ENCODE measurements at regions not wholly inside any gene's neighbourhood (a gene's known extent, or its start where the extent isn't known, plus 50 kb on each side); places are given as distances from the start of the nearest gene placed in this dataset.

DNA sequence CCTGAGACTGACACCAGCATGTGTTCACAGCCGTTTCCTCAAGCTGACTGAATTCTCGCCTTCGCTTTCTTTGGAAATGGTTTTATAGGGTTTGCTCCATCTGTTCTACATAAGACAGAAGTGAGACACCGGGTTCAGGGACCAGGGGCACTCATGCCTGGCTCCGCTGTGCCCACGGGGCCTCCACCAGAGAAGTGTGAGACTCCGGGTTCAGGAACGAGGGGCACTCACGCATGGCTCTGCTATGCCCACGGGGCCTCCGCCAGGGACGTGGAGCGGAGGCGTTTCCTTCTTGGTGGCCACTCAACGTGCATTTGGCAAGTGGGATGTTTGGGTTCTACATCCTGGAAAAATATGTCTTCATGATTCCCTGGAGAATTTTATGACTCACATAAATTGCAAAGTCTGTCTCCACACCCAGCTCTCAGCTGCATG is 106.6 kb downstream of the RNASET2 start:
- no peak overlapping the region for H2BK20ac ChIP-seq (ENCODE audit: low read depth, low read length, poor library complexity, severe bottlenecking)
- no peak for DNase-seq
- H3K4me2 ChIP-seq (ENCODE audit: insufficient read depth, insufficient read length, low read length) = no peak overlapping the region
- H3K27ac Mint-ChIP-seq = no peak overlapping the region
- H3K36me3 Mint-ChIP-seq (ENCODE audit: insufficient read depth in 1 of 3, low read depth in 3 of 3) = peaks cover 0 to 3% (median 0%) of the 10 kb centered on the region in 3 experiments; a peak in 2 of 7 replicates
- no peak overlapping the region for H2BK120ac ChIP-seq (ENCODE audit: low read depth, low read length, poor library complexity, severe bottlenecking)
- H3K4ac ChIP-seq (ENCODE audit: low read depth, low read length) = no peak overlapping the region
- H3K9me3 ChIP-seq (ENCODE audit: control insufficient read depth, low read depth, low read length) = no peaks in the 10 kb centered on the region
- H3K27me3 Mint-ChIP-seq (ENCODE audit: low read depth) = no peaks in the 10 kb centered on the region; the same call in 1 of the 2 replicates
- H2AFZ ChIP-seq (ENCODE audit: low read length) = no peak overlapping the region
- H3K27me3 ChIP-seq (ENCODE audit: insufficient read depth, low read length) = no peaks in the 10 kb centered on the region
- no peak overlapping the region for H3T11ph ChIP-seq (ENCODE audit: low read length)
- TF ChIP-seq, protein P1, sequence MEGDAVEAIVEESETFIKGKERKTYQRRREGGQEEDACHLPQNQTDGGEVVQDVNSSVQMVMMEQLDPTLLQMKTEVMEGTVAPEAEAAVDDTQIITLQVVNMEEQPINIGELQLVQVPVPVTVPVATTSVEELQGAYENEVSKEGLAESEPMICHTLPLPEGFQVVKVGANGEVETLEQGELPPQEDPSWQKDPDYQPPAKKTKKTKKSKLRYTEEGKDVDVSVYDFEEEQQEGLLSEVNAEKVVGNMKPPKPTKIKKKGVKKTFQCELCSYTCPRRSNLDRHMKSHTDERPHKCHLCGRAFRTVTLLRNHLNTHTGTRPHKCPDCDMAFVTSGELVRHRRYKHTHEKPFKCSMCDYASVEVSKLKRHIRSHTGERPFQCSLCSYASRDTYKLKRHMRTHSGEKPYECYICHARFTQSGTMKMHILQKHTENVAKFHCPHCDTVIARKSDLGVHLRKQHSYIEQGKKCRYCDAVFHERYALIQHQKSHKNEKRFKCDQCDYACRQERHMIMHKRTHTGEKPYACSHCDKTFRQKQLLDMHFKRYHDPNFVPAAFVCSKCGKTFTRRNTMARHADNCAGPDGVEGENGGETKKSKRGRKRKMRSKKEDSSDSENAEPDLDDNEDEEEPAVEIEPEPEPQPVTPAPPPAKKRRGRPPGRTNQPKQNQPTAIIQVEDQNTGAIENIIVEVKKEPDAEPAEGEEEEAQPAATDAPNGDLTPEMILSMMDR (conservative IDR thresholded peaks at IDR 0.05) = no peak
- H2BK15ac ChIP-seq (ENCODE audit: low read depth, low read length) = no peak overlapping the region
- no peak overlapping the region for H3K56ac ChIP-seq (ENCODE audit: insufficient read length, low read depth, low read length)
- H2BK12ac ChIP-seq (ENCODE audit: insufficient read length, low read depth, low read length) = no peak overlapping the region
- no peaks in the 10 kb centered on the region for H3K23me2 ChIP-seq (ENCODE audit: insufficient read length, low read depth, low read length, poor library complexity, severe bottlenecking)
- no peak overlapping the region for H2BK5ac ChIP-seq (ENCODE audit: insufficient read length, low read length)
- no peaks in the 10 kb centered on the region; the same call in 1 of the 2 replicates for H3K4me1 ChIP-seq (ENCODE audit: insufficient read depth, low read length)
- no peak overlapping the region for H4K91ac ChIP-seq (ENCODE audit: insufficient read length, low read depth, low read length)
- no peak overlapping the region for H3K4me3 Mint-ChIP-seq
- no peak overlapping the region for H2AK5ac ChIP-seq (ENCODE audit: insufficient read length, low read length)
- no peak overlapping the region for H3K27ac ChIP-seq (ENCODE audit: insufficient read length, low read depth, low read length)
- no peaks in the 10 kb centered on the region for H4K20me1 ChIP-seq (ENCODE audit: control insufficient read depth, insufficient read depth, insufficient read length)
- H3K9me3 Mint-ChIP-seq = no peaks in the 10 kb centered on the region; a peak in 1 of 5 replicates
- no peaks in the 10 kb centered on the region for H3K79me1 ChIP-seq (ENCODE audit: insufficient read depth, low read depth, low read length, poor library complexity, severe bottlenecking)
- no CpG with 5 or more reads among the region's 15 CpGs for WGBS (ENCODE audit: extremely low coverage, insufficient read length, low lambda C conversion rate)
- H3K79me2 ChIP-seq (ENCODE audit: insufficient read depth, low read length) = no peaks in the 10 kb centered on the region
- no peak overlapping the region for H3K23ac ChIP-seq (ENCODE audit: insufficient read length, low read depth, low read length)
- H3K4me1 Mint-ChIP-seq = peaks cover under 1 to 3% of the 10 kb centered on the region in 2 experiments; a peak in 1 of 4 replicates
- H3K18ac ChIP-seq (ENCODE audit: insufficient read length, low read depth, low read length) = no peak overlapping the region
- no peak overlapping the region; the same call in 1 of the 2 replicates for H3K14ac ChIP-seq (ENCODE audit: insufficient read depth, low read length)
- H4K8ac ChIP-seq (replicated peaks; ENCODE audit: insufficient read length, low read depth, low read length) = no peak overlapping the region
- H4K5ac ChIP-seq (ENCODE audit: insufficient read length, low read depth, low read length) = no peak overlapping the region
- no peak overlapping the region for H3K9ac ChIP-seq (ENCODE audit: extremely low read depth, insufficient read length, low read length)

All from H9 (cell line).